Sigmoid colon (tissue), 4 donors: ENCODE measurements at regions not wholly inside any gene's neighbourhood (a gene's known extent, or its start where the extent isn't known, plus 50 kb on each side); places are given as distances from the start of the nearest gene placed in this dataset.

Experiments used
- EP300 ChIP-seq, 4 donors: sonication (generic); formaldehyde crosslinking; IDR thresholded peaks; one replicate each; pipeline ENCODE4 v1.6.1; 2017; ENCODE audit warnings: antibody characterized with exemption in 4 of 4
- TF ChIP-seq, protein P1 (sequence below), 4 experiments: fragments of 450-650 bp in 3 of 4; fragments of 200-600 bp in 1 of 4; IDR thresholded peaks; one replicate each; pipeline ENCODE4 v1.5.1; 2016 to 2019; ENCODE audit warnings: antibody characterized with exemption in 4 of 4, mild to moderate bottlenecking in 3 of 4, moderate library complexity in 2 of 4

DNA sequence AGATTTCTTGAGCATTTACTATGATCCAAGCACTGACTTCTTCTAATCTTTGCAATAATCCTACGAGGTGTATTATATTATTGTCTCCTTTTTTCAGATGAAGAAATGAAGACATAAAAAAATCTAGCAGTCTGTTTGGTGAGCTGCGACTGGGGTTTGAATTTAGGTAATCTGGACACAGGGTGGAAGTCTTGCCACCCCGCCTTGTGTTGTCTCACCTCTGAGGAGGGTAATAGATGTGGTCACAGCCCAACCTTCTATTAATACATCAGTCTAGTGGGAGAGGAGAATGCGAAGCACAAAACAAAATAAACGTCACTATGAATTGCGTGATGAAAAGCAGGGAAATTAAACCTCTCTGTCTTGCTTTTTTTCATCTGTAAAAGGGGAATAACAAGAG lies 993.9 kb downstream of the VRK1 start:
- no peak for TF ChIP-seq EP300 (IDR thresholded peaks at IDR 0.05)
- TF ChIP-seq, protein P1, sequence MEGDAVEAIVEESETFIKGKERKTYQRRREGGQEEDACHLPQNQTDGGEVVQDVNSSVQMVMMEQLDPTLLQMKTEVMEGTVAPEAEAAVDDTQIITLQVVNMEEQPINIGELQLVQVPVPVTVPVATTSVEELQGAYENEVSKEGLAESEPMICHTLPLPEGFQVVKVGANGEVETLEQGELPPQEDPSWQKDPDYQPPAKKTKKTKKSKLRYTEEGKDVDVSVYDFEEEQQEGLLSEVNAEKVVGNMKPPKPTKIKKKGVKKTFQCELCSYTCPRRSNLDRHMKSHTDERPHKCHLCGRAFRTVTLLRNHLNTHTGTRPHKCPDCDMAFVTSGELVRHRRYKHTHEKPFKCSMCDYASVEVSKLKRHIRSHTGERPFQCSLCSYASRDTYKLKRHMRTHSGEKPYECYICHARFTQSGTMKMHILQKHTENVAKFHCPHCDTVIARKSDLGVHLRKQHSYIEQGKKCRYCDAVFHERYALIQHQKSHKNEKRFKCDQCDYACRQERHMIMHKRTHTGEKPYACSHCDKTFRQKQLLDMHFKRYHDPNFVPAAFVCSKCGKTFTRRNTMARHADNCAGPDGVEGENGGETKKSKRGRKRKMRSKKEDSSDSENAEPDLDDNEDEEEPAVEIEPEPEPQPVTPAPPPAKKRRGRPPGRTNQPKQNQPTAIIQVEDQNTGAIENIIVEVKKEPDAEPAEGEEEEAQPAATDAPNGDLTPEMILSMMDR (IDR thresholded peaks at IDR 0.05): no peak
